ENCODE measurements at regions not wholly inside any gene's neighbourhood (a gene's known extent, or its start where the extent isn't known, plus 50 kb on each side); places are given as distances from the start of the nearest gene placed in this dataset.

GRCh38 chr10:43715334-43715733 is 66.7 kb upstream of the ZNF32 start:
- ATAC-seq (no peak), DNase-seq (no peak)
- Mint-ChIP-seq H3K4me1 (no peaks in the 10 kb centered on the region), H3K27ac (no peak overlapping the region), H3K27me3 (ENCODE audit: low read depth in 2 of 2) (peaks cover 10 to 24% of the 10 kb centered on the region in 2 donors), H3K4me3 (no peak overlapping the region), H3K36me3 (no peaks in the 10 kb centered on the region), H3K9me3 (no peaks in the 10 kb centered on the region)
- WGBS (ENCODE audit: insufficient coverage) = 88% methylated on average over 3 of the region's 3 CpGs
- intact Hi-C loops (cut with micrococcal nuclease) = no loop called here
- Histone ChIP-seq H3K4me3 (ENCODE audit: low read length) (no peak overlapping the region), H3K27ac (ENCODE audit: low read length) (no peak overlapping the region), H3K36me3 (ENCODE audit: control insufficient read depth, insufficient read depth, low read length) (no peaks in the 10 kb centered on the region), H3K9me3 (ENCODE audit: control insufficient read depth, insufficient read depth, low read length) (no peaks in the 10 kb centered on the region), H3K27me3 (ENCODE audit: control insufficient read depth, insufficient read depth, low read length) (no peaks in the 10 kb centered on the region), H3K4me1 (ENCODE audit: control insufficient read depth, insufficient read depth, low read length) (no peaks in the 10 kb centered on the region)
- TF ChIP-seq, protein P1, sequence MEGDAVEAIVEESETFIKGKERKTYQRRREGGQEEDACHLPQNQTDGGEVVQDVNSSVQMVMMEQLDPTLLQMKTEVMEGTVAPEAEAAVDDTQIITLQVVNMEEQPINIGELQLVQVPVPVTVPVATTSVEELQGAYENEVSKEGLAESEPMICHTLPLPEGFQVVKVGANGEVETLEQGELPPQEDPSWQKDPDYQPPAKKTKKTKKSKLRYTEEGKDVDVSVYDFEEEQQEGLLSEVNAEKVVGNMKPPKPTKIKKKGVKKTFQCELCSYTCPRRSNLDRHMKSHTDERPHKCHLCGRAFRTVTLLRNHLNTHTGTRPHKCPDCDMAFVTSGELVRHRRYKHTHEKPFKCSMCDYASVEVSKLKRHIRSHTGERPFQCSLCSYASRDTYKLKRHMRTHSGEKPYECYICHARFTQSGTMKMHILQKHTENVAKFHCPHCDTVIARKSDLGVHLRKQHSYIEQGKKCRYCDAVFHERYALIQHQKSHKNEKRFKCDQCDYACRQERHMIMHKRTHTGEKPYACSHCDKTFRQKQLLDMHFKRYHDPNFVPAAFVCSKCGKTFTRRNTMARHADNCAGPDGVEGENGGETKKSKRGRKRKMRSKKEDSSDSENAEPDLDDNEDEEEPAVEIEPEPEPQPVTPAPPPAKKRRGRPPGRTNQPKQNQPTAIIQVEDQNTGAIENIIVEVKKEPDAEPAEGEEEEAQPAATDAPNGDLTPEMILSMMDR (IDR thresholded peaks at IDR 0.05) = no peak

DNA sequence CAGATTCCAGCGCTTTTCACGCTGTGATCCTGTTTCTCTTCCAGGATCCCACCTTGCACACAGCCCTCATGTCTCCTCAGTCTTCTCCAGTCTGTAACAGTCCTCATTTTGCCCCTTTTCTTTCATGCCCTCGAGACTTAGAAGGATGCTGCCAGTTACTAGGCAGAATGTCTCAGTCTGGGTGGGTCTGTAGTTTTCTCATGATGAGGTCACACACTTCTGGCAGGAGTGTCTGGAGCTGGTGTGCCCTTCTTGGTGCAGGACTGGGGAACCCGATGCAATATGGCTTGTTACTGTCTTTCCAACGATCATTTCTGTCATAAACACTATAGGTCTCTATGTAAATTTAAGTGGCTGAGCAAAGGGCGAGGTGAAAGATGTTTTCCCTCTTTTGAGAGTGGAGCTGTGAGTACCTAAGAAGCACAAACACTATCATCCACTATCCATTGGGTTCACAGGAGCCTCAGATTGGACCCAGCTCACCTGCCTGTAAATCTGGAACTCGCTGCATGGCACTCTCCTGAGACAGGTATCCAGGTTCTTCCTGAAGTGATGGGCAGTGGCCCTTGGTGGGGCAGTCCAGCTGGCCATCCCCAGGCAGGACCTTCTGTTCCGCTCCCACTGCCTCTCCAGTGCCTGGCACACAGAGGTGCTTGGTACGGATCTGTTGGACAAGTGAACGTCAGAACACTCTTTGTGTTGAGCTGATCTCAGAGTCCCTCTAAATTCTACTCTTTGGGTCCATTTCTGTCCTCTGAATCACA is 64.3 kb upstream of the ZNF32 start:
- no peak overlapping the region for H3K27ac Mint-ChIP-seq
- H3K27me3 ChIP-seq (ENCODE audit: control insufficient read depth, insufficient read depth, low read length) = no peaks in the 10 kb centered on the region
- no peak for ATAC-seq
- H3K27ac ChIP-seq (ENCODE audit: low read length) = no peak overlapping the region
- no peaks in the 10 kb centered on the region for H3K4me1 Mint-ChIP-seq
- H3K9me3 ChIP-seq (ENCODE audit: control insufficient read depth, insufficient read depth, low read length) = no peaks in the 10 kb centered on the region
- no peak for DNase-seq
- no peaks in the 10 kb centered on the region for H3K36me3 ChIP-seq (ENCODE audit: control insufficient read depth, insufficient read depth, low read length)
- TF ChIP-seq, protein P1 (IDR thresholded peaks at IDR 0.05) = no peak
- H3K4me3 Mint-ChIP-seq = no peak overlapping the region
- no peaks in the 10 kb centered on the region for H3K36me3 Mint-ChIP-seq
- 79% methylated on average over 9 of the region's 10 CpGs for WGBS (ENCODE audit: insufficient coverage)
- H3K27me3 Mint-ChIP-seq (ENCODE audit: low read depth in 2 of 2) = peaks cover 0 to 15% of the 10 kb centered on the region in 2 donors
- H3K9me3 Mint-ChIP-seq = no peaks in the 10 kb centered on the region
- no peaks in the 10 kb centered on the region for H3K4me1 ChIP-seq (ENCODE audit: control insufficient read depth, insufficient read depth, low read length)
- H3K4me3 ChIP-seq (ENCODE audit: low read length) = no peak overlapping the region
- intact Hi-C loops (cut with micrococcal nuclease) = no loop called here

DNA sequence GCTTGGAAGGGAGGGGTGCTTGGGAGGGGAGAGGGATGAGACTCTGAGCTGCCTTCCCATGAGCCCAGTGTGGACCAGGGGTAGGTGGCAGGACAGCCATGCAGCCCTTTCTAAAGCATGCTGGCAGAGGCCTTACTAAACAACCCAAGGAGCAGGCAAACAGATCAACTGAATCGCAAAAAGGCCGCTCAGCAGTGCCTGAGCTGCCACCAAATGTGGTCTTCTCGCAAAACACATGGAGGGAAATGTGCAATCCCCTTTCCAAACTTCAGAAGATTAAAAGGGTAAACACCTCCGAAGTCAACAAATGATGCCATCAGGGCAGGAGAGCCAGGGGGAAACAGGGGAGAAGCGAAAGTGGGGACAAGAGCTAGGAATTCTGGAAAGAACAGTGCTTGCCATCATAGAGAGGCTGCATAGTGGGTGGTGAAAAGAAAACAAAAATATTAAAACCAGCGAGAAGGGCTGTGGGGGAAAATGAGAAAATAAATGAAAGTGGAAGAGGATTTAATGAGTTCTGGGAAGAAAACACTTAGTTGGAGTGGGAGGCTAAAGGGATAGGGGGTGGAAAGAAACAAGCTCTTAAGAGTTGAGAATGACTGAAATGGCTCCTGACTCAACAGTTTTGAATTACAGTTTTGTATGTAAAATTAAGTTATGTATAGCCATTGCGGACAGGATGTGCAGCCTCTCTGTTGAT is 62.2 kb upstream of the ZNF32 start:
- H3K27me3 Mint-ChIP-seq (ENCODE audit: low read depth in 2 of 2) = peaks cover 0 to 8% of the 10 kb centered on the region in 2 donors
- no peak overlapping the region for H3K27ac Mint-ChIP-seq
- intact Hi-C loops (cut with micrococcal nuclease) = no loop called here
- no peaks in the 10 kb centered on the region for H3K4me1 ChIP-seq (ENCODE audit: control insufficient read depth, insufficient read depth, low read length)
- H3K4me3 Mint-ChIP-seq = no peak overlapping the region
- H3K4me1 Mint-ChIP-seq = no peaks in the 10 kb centered on the region
- TF ChIP-seq, protein P1 (IDR thresholded peaks at IDR 0.05) = no peak
- no peaks in the 10 kb centered on the region for H3K9me3 Mint-ChIP-seq
- no peak for ATAC-seq
- H3K9me3 ChIP-seq (ENCODE audit: control insufficient read depth, insufficient read depth, low read length) = no peaks in the 10 kb centered on the region
- H3K36me3 ChIP-seq (ENCODE audit: control insufficient read depth, insufficient read depth, low read length) = no peaks in the 10 kb centered on the region
- H3K4me3 ChIP-seq (ENCODE audit: low read length) = no peak overlapping the region
- H3K27ac ChIP-seq (ENCODE audit: low read length) = no peak overlapping the region
- H3K36me3 Mint-ChIP-seq = no peaks in the 10 kb centered on the region
- no peaks in the 10 kb centered on the region for H3K27me3 ChIP-seq (ENCODE audit: control insufficient read depth, insufficient read depth, low read length)
- 85% methylated on average over 7 of the region's 7 CpGs for WGBS (ENCODE audit: insufficient coverage)
- no peak for DNase-seq
